Coronary artery (tissue), 2 donors: ENCODE measurements at regions not wholly inside any gene's neighbourhood (a gene's known extent, or its start where the extent isn't known, plus 50 kb on each side); places are given as distances from the start of the nearest gene placed in this dataset.
"Not testable (repeated sequence)": the region's sequence is repeated elsewhere in the genome, so short reads cannot be mapped to it uniquely, and the experiment has no call there.

ENCODE experiments used
- DNase-seq: peaks from one replicate; pipeline ENCODE4 v3.0.0-alpha.2; 2017; ENCODE audit warnings: low spot score
- H3K27ac ChIP-seq, 2 donors: fragments of 200-600 bp; sonication (generic); one replicate each; pipeline ENCODE4 v1.5.1; 2016 to 2019
- H3K4me3 ChIP-seq: fragments of 200-600 bp; sonication (generic); 2 replicates; pipeline ENCODE4 v1.5.1; 2016; ENCODE audit warnings: mild to moderate bottlenecking, moderate library complexity
- CTCF ChIP-seq: fragments of 200-600 bp; sonication (generic); IDR thresholded peaks from one replicate; pipeline ENCODE4 v1.5.1; 2019; ENCODE audit warnings: antibody characterized with exemption

GRCh38 chr5:18687429-18687828 lies 1053.2 kb downstream of the TAF11L14 start:
- H3K27ac ChIP-seq: no peak overlapping the region
- DNase-seq: no peak
- H3K4me3 ChIP-seq: no peak overlapping the region
- TF ChIP-seq CTCF: no peak

- Histone ChIP-seq H3K27ac (no peak overlapping the region), H3K4me3 (no peak overlapping the region)
- no peak for TF ChIP-seq CTCF
- DNase-seq: no peak
Observed at GRCh38 chr5:18699681-18700080, 1065.4 kb downstream of the TAF11L14 start.

GRCh38 chr5:18702821-18703220 lies 1068.6 kb downstream of the TAF11L14 start:
- no peak for DNase-seq
- Histone ChIP-seq H3K4me3 (no peak overlapping the region), H3K27ac (no peak overlapping the region)
- no peak for TF ChIP-seq CTCF

GRCh38 chr5:18712936-18713485 lies 1078.8 kb downstream of the TAF11L14 start:
- TF ChIP-seq CTCF: no peak
- H3K27ac ChIP-seq: no peak overlapping the region
- DNase-seq: no peak
- H3K4me3 ChIP-seq: no peak overlapping the region

GRCh38 chr5:18720002-18720401 lies 1085.7 kb downstream of the TAF11L14 start:
- Histone ChIP-seq H3K27ac (no peak overlapping the region), H3K4me3 (no peak overlapping the region)
- no peak for TF ChIP-seq CTCF
- no peak for DNase-seq

GRCh38 chr5:18732556-18733479 lies 1098.6 kb downstream of the TAF11L14 start:
- TF ChIP-seq CTCF: no peak
- Histone ChIP-seq H3K4me3 (no peak overlapping the region), H3K27ac (no peak overlapping the region)
- no peak for DNase-seq

- no peak for TF ChIP-seq CTCF
- Histone ChIP-seq H3K27ac (no peak overlapping the region), H3K4me3 (no peak overlapping the region)
- no peak for DNase-seq
Observed at GRCh38 chr5:18736051-18736398, 1101.8 kb downstream of the TAF11L14 start.

- not testable (repeated sequence) for H3K27ac ChIP-seq, DNase-seq, H3K4me3 ChIP-seq
Observed at GRCh38 chr5:18736736-18737135, 1102.5 kb downstream of the TAF11L14 start.
